GM19035 (cell line): ENCODE measurements at regions not wholly inside any gene's neighbourhood (a gene's known extent, or its start where the extent isn't known, plus 50 kb on each side); places are given as distances from the start of the nearest gene placed in this dataset.
"Not testable (repeated sequence)": the region's sequence is repeated elsewhere in the genome, so short reads cannot be mapped to it uniquely, and the experiment has no call there.

Experiments used
- ATAC-seq: cut with Tn5 transposase; IDR thresholded peaks from one replicate; pipeline ENCODE4 v1.9.1; 2021; ENCODE audit not compliant: unreplicated experiment

GRCh38 chr12:91636721-91637120, 454.1 kb upstream of the DCN start:
- no peak for ATAC-seq

- ATAC-seq, result not testable (repeated sequence)
These were observed 451.7 kb upstream of the DCN start for GRCh38 chr12:91634386-91634713.

GRCh38 chr12:91633734-91634357, 451.2 kb upstream of the DCN start:
- no peak for ATAC-seq

GRCh38 chr12:91633206-91633605, 450.6 kb upstream of the DCN start:
- no peak for ATAC-seq

- no peak for ATAC-seq
These were observed 449.6 kb upstream of the DCN start for GRCh38 chr12:91632042-91632786.

GRCh38 chr12:91630596-91631293, 448.1 kb upstream of the DCN start:
- ATAC-seq, result no peak

GRCh38 chr12:91630083-91630482, 447.5 kb upstream of the DCN start:
- no peak for ATAC-seq

- ATAC-seq, result no peak
These were observed 446.8 kb upstream of the DCN start for GRCh38 chr12:91629440-91629839.

GRCh38 chr12:91628656-91629055, 446.0 kb upstream of the DCN start:
- ATAC-seq, result no peak

- no peak for ATAC-seq
These were observed 444.6 kb upstream of the DCN start for GRCh38 chr12:91627225-91627624.

- no peak for ATAC-seq
These were observed 440.4 kb upstream of the DCN start for GRCh38 chr12:91622981-91623380.

GRCh38 chr12:91622037-91622436, 439.4 kb upstream of the DCN start:
- no peak for ATAC-seq

- ATAC-seq, result no peak
These were observed 438.4 kb upstream of the DCN start for GRCh38 chr12:91620992-91621391.

GRCh38 chr12:91620422-91620821, 437.8 kb upstream of the DCN start:
- ATAC-seq, result no peak

GRCh38 chr12:91618281-91618680, 435.7 kb upstream of the DCN start:
- no peak for ATAC-seq

- no peak for ATAC-seq
These were observed 435.2 kb upstream of the DCN start for GRCh38 chr12:91617818-91618217.

- ATAC-seq, result no peak
These were observed 433.8 kb upstream of the DCN start for GRCh38 chr12:91616416-91616815.

- ATAC-seq, result no peak
These were observed 430.7 kb upstream of the DCN start for GRCh38 chr12:91613223-91613779.

GRCh38 chr12:91610561-91610960, 427.9 kb upstream of the DCN start:
- ATAC-seq, result no peak

- no peak for ATAC-seq
These were observed 426.7 kb upstream of the DCN start for GRCh38 chr12:91609283-91609682.

- no peak for ATAC-seq
These were observed 425.9 kb upstream of the DCN start for GRCh38 chr12:91608542-91608941.
